ENCODE measurements at regions not wholly inside any gene's neighbourhood (a gene's known extent, or its start where the extent isn't known, plus 50 kb on each side); places are given as distances from the start of the nearest gene placed in this dataset.
"Not testable (repeated sequence)": the region's sequence is repeated elsewhere in the genome, so short reads cannot be mapped to it uniquely, and the experiment has no call there.

- no peak for DNase-seq
Measured at GRCh38 chr21:15558884-15559283, 170.9 kb upstream of the USP25 start.

- DNase-seq = no peak
Measured at GRCh38 chr21:15559660-15560059, 170.1 kb upstream of the USP25 start.

GRCh38 chr21:15560383-15561056 lies 169.3 kb upstream of the USP25 start:
- no peak for DNase-seq

- no peak for DNase-seq
Measured at GRCh38 chr21:15562748-15563147, 167.0 kb upstream of the USP25 start.

GRCh38 chr21:15564907-15565306 lies 164.9 kb upstream of the USP25 start:
- no peak for DNase-seq

GRCh38 chr21:15566703-15567102 lies 163.1 kb upstream of the USP25 start:
- no peak for DNase-seq

- no peak for DNase-seq
Measured at GRCh38 chr21:15567191-15567590, 162.6 kb upstream of the USP25 start.

- DNase-seq = no peak
Measured at GRCh38 chr21:15568516-15568915, 161.3 kb upstream of the USP25 start.

- DNase-seq = no peak
Measured at GRCh38 chr21:15586752-15587427, 142.9 kb upstream of the USP25 start.

GRCh38 chr21:15592271-15592860 lies 137.4 kb upstream of the USP25 start:
- peak; percentile 29 to 64 for DNase-seq

- no peak for DNase-seq
Measured at GRCh38 chr21:15592957-15593356, 136.8 kb upstream of the USP25 start.

- no peak for DNase-seq
Measured at GRCh38 chr21:15601390-15601789, 128.4 kb upstream of the USP25 start.

- DNase-seq = no peak
Measured at GRCh38 chr21:15604413-15604812, 125.4 kb upstream of the USP25 start.

GRCh38 chr21:15614766-15615165 lies 115.0 kb upstream of the USP25 start:
- no peak for DNase-seq

GRCh38 chr21:15616864-15617574 lies 112.8 kb upstream of the USP25 start:
- no peak for DNase-seq

GRCh38 chr21:15617964-15618363 lies 111.8 kb upstream of the USP25 start:
- no peak for DNase-seq

GRCh38 chr21:15620892-15621291 lies 108.9 kb upstream of the USP25 start:
- no peak for DNase-seq

GRCh38 chr21:15624646-15625045 lies 105.1 kb upstream of the USP25 start:
- no peak for DNase-seq

GRCh38 chr21:15625363-15625762 lies 104.4 kb upstream of the USP25 start:
- no peak for DNase-seq

GRCh38 chr21:15626031-15626430 lies 103.8 kb upstream of the USP25 start:
- DNase-seq = no peak

GRCh38 chr21:15627011-15627410 lies 102.8 kb upstream of the USP25 start:
- no peak for DNase-seq

- DNase-seq = no peak
Measured at GRCh38 chr21:15627823-15628222, 102.0 kb upstream of the USP25 start.

- no peak for DNase-seq
Measured at GRCh38 chr21:15631342-15631741, 98.4 kb upstream of the USP25 start.

GRCh38 chr21:15634541-15634940 lies 95.2 kb upstream of the USP25 start:
- not testable (repeated sequence) for DNase-seq

Data from NCI-H526 (cell line).